HG03432 (cell line): ENCODE measurements at regions not wholly inside any gene's neighbourhood (a gene's known extent, or its start where the extent isn't known, plus 50 kb on each side); places are given as distances from the start of the nearest gene placed in this dataset.

Experiments
- ATAC-seq: cut with Tn5 transposase; IDR thresholded peaks from one replicate; pipeline ENCODE4 v1.9.1; 2021; ENCODE audit warnings: mild to moderate bottlenecking, moderate library complexity; ENCODE audit not compliant: unreplicated experiment

GRCh38 chr5:32504329-32504988 lies 59.9 kb upstream of the ZFR start:
- ATAC-seq, result no peak

- no peak for ATAC-seq
Measured at GRCh38 chr5:32503261-32503660, 58.7 kb upstream of the ZFR start.

GRCh38 chr5:32501071-32502002 lies 56.8 kb upstream of the ZFR start:
- ATAC-seq, result no peak

- ATAC-seq, result no peak
Measured at GRCh38 chr5:32500181-32500580, 55.6 kb upstream of the ZFR start.

GRCh38 chr5:32499261-32499660 lies 54.7 kb upstream of the ZFR start:
- ATAC-seq, result no peak

GRCh38 chr5:32498484-32498883 lies 53.9 kb upstream of the ZFR start:
- no peak for ATAC-seq

GRCh38 chr5:32496104-32496503 lies 51.6 kb upstream of the ZFR start:
- ATAC-seq, result no peak

GRCh38 chr5:32494827-32495226 lies 50.3 kb upstream of the ZFR start:
- ATAC-seq, result no peak
